ENCODE measurements at regions not wholly inside any gene's neighbourhood (a gene's known extent, or its start where the extent isn't known, plus 50 kb on each side); places are given as distances from the start of the nearest gene placed in this dataset.

GRCh38 chr3:632571-633170, 436.1 kb downstream of the CHL1 start:
- WGBS (ENCODE audit: low lambda C conversion rate, missing lambda C conversion rate) = 20% methylated on average over 10 of the region's 10 CpGs
- H2AFZ ChIP-seq = no peak overlapping the region
- no peak overlapping the region for H3K27ac ChIP-seq
- H3K36me3 ChIP-seq (replicated peaks; ENCODE audit: insufficient read depth, low read depth) = no peaks in the 10 kb centered on the region
- no peaks in the 10 kb centered on the region for H3K79me2 ChIP-seq
- no peak overlapping the region for H3K4me3 ChIP-seq
- DNase-seq (ENCODE audit: low spot score) = peak; percentile 81
- no peaks in the 10 kb centered on the region for H3K9me2 ChIP-seq (replicated peaks; ENCODE audit: insufficient read depth)
- no peaks in the 10 kb centered on the region for H3K9me3 ChIP-seq (ENCODE audit: low read depth)
- H3K4me1 ChIP-seq (ENCODE audit: insufficient read depth) = no peaks in the 10 kb centered on the region
- TF ChIP-seq EZH2phosphoT487 (IDR thresholded peaks at IDR 0.05; ENCODE audit: low read depth, severe bottlenecking, unreplicated experiment) = no peak
- peak; percentile 76 for TF ChIP-seq CTCF (IDR thresholded peaks at IDR 0.05; ENCODE audit: poor library complexity)
- TF ChIP-seq EZH2 (IDR thresholded peaks at IDR 0.05; ENCODE audit: borderline replicate concordance) = no peak
- no peaks in the 10 kb centered on the region for H4K20me1 ChIP-seq (ENCODE audit: insufficient read depth, poor library complexity, severe bottlenecking)
- no peaks in the 10 kb centered on the region for H3K27me3 ChIP-seq
- H3K4me2 ChIP-seq = no peak overlapping the region

DNA sequence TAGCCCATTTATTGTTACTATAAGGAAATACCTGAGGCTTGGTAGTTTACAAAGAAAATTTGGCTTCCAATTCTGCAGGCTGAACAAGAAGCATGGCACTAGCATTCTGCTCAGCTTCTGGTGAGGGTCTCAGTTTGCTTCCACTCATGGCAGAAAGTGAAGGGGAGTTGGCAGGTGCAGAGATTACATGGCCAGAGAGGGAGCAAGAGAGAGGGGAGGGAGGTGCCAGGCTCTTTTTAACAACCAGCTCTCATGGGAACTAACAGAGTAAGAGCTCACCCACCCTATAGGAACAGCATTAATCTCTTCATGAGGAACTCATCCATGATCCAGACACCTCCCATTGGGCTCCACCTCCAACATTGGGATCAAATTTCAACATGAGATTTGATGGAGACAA, 437.9 kb downstream of the CHL1 start:
- DNase-seq (ENCODE audit: low spot score) = no peak
- no peak overlapping the region for H3K4me3 ChIP-seq
- no peaks in the 10 kb centered on the region for H3K9me2 ChIP-seq (replicated peaks; ENCODE audit: insufficient read depth)
- H3K27me3 ChIP-seq = no peaks in the 10 kb centered on the region
- H3K9me3 ChIP-seq (ENCODE audit: low read depth) = no peaks in the 10 kb centered on the region
- no peaks in the 10 kb centered on the region for H3K4me1 ChIP-seq (ENCODE audit: insufficient read depth)
- no peak overlapping the region for H3K27ac ChIP-seq
- no peak overlapping the region for H2AFZ ChIP-seq
- no peak overlapping the region for H3K4me2 ChIP-seq
- no peaks in the 10 kb centered on the region for H3K36me3 ChIP-seq (replicated peaks; ENCODE audit: insufficient read depth, low read depth)
- H4K20me1 ChIP-seq (ENCODE audit: insufficient read depth, poor library complexity, severe bottlenecking) = no peaks in the 10 kb centered on the region
- H3K79me2 ChIP-seq = no peaks in the 10 kb centered on the region
- no peak for TF ChIP-seq CTCF (IDR thresholded peaks at IDR 0.05; ENCODE audit: poor library complexity)

GRCh38 chr3:635393-635792, 438.8 kb downstream of the CHL1 start:
- H3K9me2 ChIP-seq (replicated peaks; ENCODE audit: insufficient read depth) = no peaks in the 10 kb centered on the region
- no peaks in the 10 kb centered on the region for H3K27me3 ChIP-seq
- no peak for TF ChIP-seq EZH2phosphoT487 (IDR thresholded peaks at IDR 0.05; ENCODE audit: low read depth, severe bottlenecking, unreplicated experiment)
- no peak for TF ChIP-seq EZH2 (IDR thresholded peaks at IDR 0.05; ENCODE audit: borderline replicate concordance)
- no peak for TF ChIP-seq CTCF (IDR thresholded peaks at IDR 0.05; ENCODE audit: poor library complexity)
- H3K4me3 ChIP-seq = no peak overlapping the region
- no peaks in the 10 kb centered on the region for H3K79me2 ChIP-seq
- H3K4me2 ChIP-seq = no peak overlapping the region
- H2AFZ ChIP-seq = no peak overlapping the region
- no peaks in the 10 kb centered on the region for H3K4me1 ChIP-seq (ENCODE audit: insufficient read depth)
- H3K36me3 ChIP-seq (replicated peaks; ENCODE audit: insufficient read depth, low read depth) = no peaks in the 10 kb centered on the region
- no peaks in the 10 kb centered on the region for H3K9me3 ChIP-seq (ENCODE audit: low read depth)
- no peak overlapping the region for H3K27ac ChIP-seq
- H4K20me1 ChIP-seq (ENCODE audit: insufficient read depth, poor library complexity, severe bottlenecking) = no peaks in the 10 kb centered on the region
- no peak for DNase-seq (ENCODE audit: low spot score)

GRCh38 chr3:643376-643775, 446.8 kb downstream of the CHL1 start:
- Histone ChIP-seq H3K9me3 (ENCODE audit: low read depth) (no peaks in the 10 kb centered on the region), H3K4me3 (no peak overlapping the region), H3K4me1 (ENCODE audit: insufficient read depth) (no peaks in the 10 kb centered on the region), H3K4me2 (no peak overlapping the region), H3K9me2 (replicated peaks; ENCODE audit: insufficient read depth) (no peaks in the 10 kb centered on the region), H2AFZ (no peak overlapping the region), H4K20me1 (ENCODE audit: insufficient read depth, poor library complexity, severe bottlenecking) (peaks cover 3% of the 10 kb centered on the region), H3K27ac (no peak overlapping the region), H3K27me3 (no peaks in the 10 kb centered on the region), H3K36me3 (replicated peaks; ENCODE audit: insufficient read depth, low read depth) (no peaks in the 10 kb centered on the region), H3K79me2 (no peaks in the 10 kb centered on the region)
- DNase-seq (ENCODE audit: low spot score) = no peak
- TF ChIP-seq EZH2phosphoT487 (IDR thresholded peaks at IDR 0.05; ENCODE audit: low read depth, severe bottlenecking, unreplicated experiment) = no peak
- WGBS (ENCODE audit: low lambda C conversion rate, missing lambda C conversion rate) = 55% methylated on average over 1 of the region's 1 CpG
